ENCODE measurements at regions not wholly inside any gene's neighbourhood (a gene's known extent, or its start where the extent isn't known, plus 50 kb on each side); places are given as distances from the start of the nearest gene placed in this dataset.

DNA sequence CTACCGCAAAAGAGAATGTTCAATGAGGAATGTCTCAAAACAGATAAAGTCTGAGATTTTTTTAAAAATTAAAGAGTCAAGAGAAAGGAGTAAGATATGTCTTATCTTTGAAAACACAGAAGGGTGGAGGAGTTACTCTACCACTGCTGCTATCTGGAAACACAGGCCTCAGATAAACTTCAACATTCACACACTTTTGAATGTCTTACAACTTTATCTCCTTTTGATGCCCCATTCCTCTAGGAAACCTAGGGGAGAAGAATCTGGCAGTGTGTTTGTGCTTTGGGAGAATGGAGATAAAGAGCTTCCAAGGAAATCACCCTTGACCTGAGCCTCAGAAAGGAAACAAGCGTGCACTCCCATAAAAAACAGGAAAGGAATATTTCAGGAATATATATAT is 468.2 kb downstream of the PLOD2 start:
- TF ChIP-seq, protein P1, sequence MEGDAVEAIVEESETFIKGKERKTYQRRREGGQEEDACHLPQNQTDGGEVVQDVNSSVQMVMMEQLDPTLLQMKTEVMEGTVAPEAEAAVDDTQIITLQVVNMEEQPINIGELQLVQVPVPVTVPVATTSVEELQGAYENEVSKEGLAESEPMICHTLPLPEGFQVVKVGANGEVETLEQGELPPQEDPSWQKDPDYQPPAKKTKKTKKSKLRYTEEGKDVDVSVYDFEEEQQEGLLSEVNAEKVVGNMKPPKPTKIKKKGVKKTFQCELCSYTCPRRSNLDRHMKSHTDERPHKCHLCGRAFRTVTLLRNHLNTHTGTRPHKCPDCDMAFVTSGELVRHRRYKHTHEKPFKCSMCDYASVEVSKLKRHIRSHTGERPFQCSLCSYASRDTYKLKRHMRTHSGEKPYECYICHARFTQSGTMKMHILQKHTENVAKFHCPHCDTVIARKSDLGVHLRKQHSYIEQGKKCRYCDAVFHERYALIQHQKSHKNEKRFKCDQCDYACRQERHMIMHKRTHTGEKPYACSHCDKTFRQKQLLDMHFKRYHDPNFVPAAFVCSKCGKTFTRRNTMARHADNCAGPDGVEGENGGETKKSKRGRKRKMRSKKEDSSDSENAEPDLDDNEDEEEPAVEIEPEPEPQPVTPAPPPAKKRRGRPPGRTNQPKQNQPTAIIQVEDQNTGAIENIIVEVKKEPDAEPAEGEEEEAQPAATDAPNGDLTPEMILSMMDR (IDR thresholded peaks at IDR 0.05): no peak
- no peak for TF ChIP-seq ZFX (IDR thresholded peaks at IDR 0.05; ENCODE audit: borderline replicate concordance)

All from 22Rv1 (cell line).